ENCODE measurements at regions not wholly inside any gene's neighbourhood (a gene's known extent, or its start where the extent isn't known, plus 50 kb on each side); places are given as distances from the start of the nearest gene placed in this dataset.

- no peak for TF ChIP-seq CTCF (IDR thresholded peaks at IDR 0.05; ENCODE audit: extremely low read depth in 1 of 2, insufficient read depth in 1 of 2, low read depth in 1 of 2, low read length in 2 of 2)
- no peak for TF ChIP-seq POLR2AphosphoS5 (IDR thresholded peaks at IDR 0.05; ENCODE audit: insufficient read depth, low read depth, low read length)
- no peak for TF ChIP-seq MYC (IDR thresholded peaks at IDR 0.05; ENCODE audit: low read depth, low read length)
- TF ChIP-seq GATA2 (IDR thresholded peaks at IDR 0.05; ENCODE audit: insufficient read depth, insufficient read length, low read depth, low read length) = no peak
- no peak for TF ChIP-seq JUN (IDR thresholded peaks at IDR 0.05; ENCODE audit: borderline replicate concordance, insufficient read depth, insufficient read length, low read depth)
Measured at GRCh38 chr4:20044966-20045365, 206.7 kb upstream of the SLIT2 start.

Data from endothelial cell of umbilical vein (primary cell).